HEK293 (cell line): ENCODE measurements at regions not wholly inside any gene's neighbourhood (a gene's known extent, or its start where the extent isn't known, plus 50 kb on each side); places are given as distances from the start of the nearest gene placed in this dataset.

Experiments
- CTCF ChIA-PET: fragments of 350-600 bp; formaldehyde crosslinking; extraction: SDS; loops from one replicate; lab custom pipeline; 2021; ENCODE audit warnings: antibody characterized with exemption; lab: Yijun Ruan, JAX
- POLR2A ChIA-PET: fragments of 300-600 bp; formaldehyde crosslinking; extraction: SDS; loops from one replicate; lab custom pipeline; 2020; ENCODE audit warnings: antibody characterized with exemption, inconsistent platforms; lab: Yijun Ruan, JAX
- H3K27ac ChIP-seq: fragments of 200-500 bp; sonication (Bioruptor generic); 2 replicates; pipeline ENCODE4 v1.5.1; 2014; ENCODE audit warnings: low read depth, low read length, control low read depth, inconsistent platforms; ENCODE audit errors: extremely low read depth
- H3K36me3 ChIP-seq, 2 experiments: fragments of 200-500 bp in 1 of 2; sonication (Bioruptor generic) in 1 of 2; 1 replicate in 1 of 2; 2 replicates in 1 of 2; pipeline ENCODE4 v1.5.1; 2014 to 2017; ENCODE audit warnings: inconsistent platforms in 2 of 2, low read length in 2 of 2; ENCODE audit not compliant: control insufficient read depth in 2 of 2, insufficient read depth in 1 of 2
- H3K4me1 ChIP-seq: fragments of 200-500 bp; sonication (Bioruptor generic); 2 replicates; pipeline ENCODE4 v1.5.1; 2014; ENCODE audit warnings: mild to moderate bottlenecking, low read length, inconsistent platforms; ENCODE audit not compliant: control insufficient read depth, insufficient read depth
- H3K4me3 ChIP-seq: 2 replicates; pipeline ENCODE4 v1.5.1; 2011; ENCODE audit warnings: low read depth, mild to moderate bottlenecking, control low read depth, low read length, moderate library complexity
- H3K9me3 ChIP-seq: fragments of 200-500 bp; sonication (Bioruptor generic); 2 replicates; pipeline ENCODE4 v1.5.1; 2014; ENCODE audit warnings: low read depth, low read length, inconsistent platforms; ENCODE audit not compliant: control insufficient read depth, insufficient read depth
- ATF2 ChIP-seq: fragments of 450-650 bp; formaldehyde crosslinking; IDR thresholded peaks from 2 replicates; pipeline ENCODE4 v1.5.1; 2016; ENCODE audit warnings: missing biosample characterization, missing genetic modification characterization, low read depth
- KLF10 ChIP-seq: fragments of 450-650 bp; IDR thresholded peaks from 2 replicates; pipeline ENCODE4 v1.5.1; 2018; ENCODE audit warnings: missing biosample characterization, mild to moderate bottlenecking, missing genetic modification characterization
- REPIN1 ChIP-seq: fragments of 450-650 bp; formaldehyde crosslinking; IDR thresholded peaks from 2 replicates; pipeline ENCODE4 v1.5.1; 2017; ENCODE audit warnings: missing biosample characterization, missing genetic modification characterization, low read depth
- SP7 ChIP-seq: fragments of 450-650 bp; formaldehyde crosslinking; IDR thresholded peaks from 2 replicates; pipeline ENCODE4 v1.5.1; 2016; ENCODE audit warnings: missing biosample characterization, missing genetic modification characterization
- WT1 ChIP-seq: fragments of 450-650 bp; formaldehyde crosslinking; IDR thresholded peaks from 2 replicates; pipeline ENCODE4 v1.5.1; 2016; ENCODE audit warnings: missing biosample characterization, missing genetic modification characterization
- ZBTB7A ChIP-seq: fragments of 450-650 bp; formaldehyde crosslinking; IDR thresholded peaks from 2 replicates; pipeline ENCODE4 v1.5.1; 2016; ENCODE audit warnings: low read depth, missing biosample characterization, missing genetic modification characterization
- ZFP41 ChIP-seq: fragments of 450-650 bp; formaldehyde crosslinking; IDR thresholded peaks from 2 replicates; pipeline ENCODE4 v1.5.1; 2016; ENCODE audit warnings: missing biosample characterization, missing genetic modification characterization, borderline replicate concordance
- ZNF155 ChIP-seq: fragments of 450-650 bp; formaldehyde crosslinking; IDR thresholded peaks from 2 replicates; pipeline ENCODE4 v1.5.1; 2016; ENCODE audit warnings: missing biosample characterization, missing genetic modification characterization
- ZNF239 ChIP-seq: fragments of 450-650 bp; formaldehyde crosslinking; IDR thresholded peaks from 2 replicates; pipeline ENCODE4 v1.5.1; 2016; ENCODE audit warnings: missing biosample characterization, missing genetic modification characterization
- ZNF274 ChIP-seq, 2 experiments: fragments of 200-500 bp in 1 of 2; fragments of 450-650 bp in 1 of 2; sonication (Bioruptor generic) in 1 of 2; formaldehyde crosslinking in 1 of 2; IDR thresholded peaks; 2 replicates each; pipeline versions ENCODE4 v1.5.1 to v1.6.1; 2014 to 2016; ENCODE audit warnings: borderline replicate concordance in 1 of 2, inconsistent platforms in 1 of 2, low read length in 1 of 2, missing biosample characterization in 1 of 2, missing genetic modification characterization in 1 of 2
- ZNF324 ChIP-seq: fragments of 450-650 bp; formaldehyde crosslinking; IDR thresholded peaks from 2 replicates; pipeline ENCODE4 v1.5.1; 2016; ENCODE audit warnings: missing biosample characterization, missing genetic modification characterization
- ZNF394 ChIP-seq: fragments of 450-650 bp; formaldehyde crosslinking; IDR thresholded peaks from 2 replicates; pipeline ENCODE4 v1.5.1; 2016; ENCODE audit warnings: missing biosample characterization, missing genetic modification characterization, mild to moderate bottlenecking, moderate library complexity, borderline replicate concordance
- ZNF423 ChIP-seq: fragments of 450-650 bp; formaldehyde crosslinking; IDR thresholded peaks from 2 replicates; pipeline ENCODE4 v1.5.1; 2016; ENCODE audit warnings: missing biosample characterization, missing genetic modification characterization
- ZNF473 ChIP-seq: fragments of 450-650 bp; formaldehyde crosslinking; IDR thresholded peaks from 2 replicates; pipeline ENCODE4 v1.5.1; 2017; ENCODE audit warnings: missing biosample characterization, missing genetic modification characterization
- ZNF513 ChIP-seq: fragments of 450-650 bp; IDR thresholded peaks from 2 replicates; pipeline ENCODE4 v1.5.1; 2018; ENCODE audit warnings: missing biosample characterization, missing genetic modification characterization
- ZNF529 ChIP-seq: fragments of 450-650 bp; formaldehyde crosslinking; IDR thresholded peaks from 2 replicates; pipeline ENCODE4 v1.5.1; 2017; ENCODE audit warnings: missing genetic modification characterization, missing biosample characterization; ENCODE audit not compliant: insufficient replicate concordance
- ZNF548 ChIP-seq: fragments of 450-650 bp; formaldehyde crosslinking; IDR thresholded peaks from 2 replicates; pipeline ENCODE4 v1.5.1; 2016; ENCODE audit warnings: missing biosample characterization, missing genetic modification characterization
- ZNF580 ChIP-seq: fragments of 450-650 bp; formaldehyde crosslinking; IDR thresholded peaks from 2 replicates; pipeline ENCODE4 v1.5.1; 2016; ENCODE audit warnings: missing biosample characterization, missing genetic modification characterization
- ZNF596 ChIP-seq: fragments of 450-650 bp; IDR thresholded peaks from 2 replicates; pipeline ENCODE4 v1.5.0; 2018; ENCODE audit warnings: missing biosample characterization, mild to moderate bottlenecking, missing genetic modification characterization, moderate library complexity
- ZNF623 ChIP-seq: fragments of 450-650 bp; formaldehyde crosslinking; IDR thresholded peaks from 2 replicates; pipeline ENCODE4 v1.5.1; 2016; ENCODE audit warnings: missing biosample characterization, missing genetic modification characterization
- ZNF704 ChIP-seq: fragments of 450-650 bp; formaldehyde crosslinking; IDR thresholded peaks from 2 replicates; pipeline ENCODE4 v1.5.1; 2016; ENCODE audit warnings: missing biosample characterization, missing genetic modification characterization
- ZNF707 ChIP-seq: fragments of 450-650 bp; formaldehyde crosslinking; IDR thresholded peaks from 2 replicates; pipeline ENCODE4 v1.5.1; 2016; ENCODE audit warnings: missing biosample characterization, missing genetic modification characterization
- ZNF768 ChIP-seq: fragments of 450-650 bp; formaldehyde crosslinking; IDR thresholded peaks from 2 replicates; pipeline ENCODE4 v1.5.1; 2018; ENCODE audit warnings: missing biosample characterization, mild to moderate bottlenecking, missing genetic modification characterization

- TF ChIP-seq ZNF513 (tag by site-specific recombination) (no peak), ZNF324 (tag by site-specific recombination) (no peak), ZNF529 (no peak), ZNF580 (tag by site-specific recombination) (no peak), ZNF707 (tag by site-specific recombination) (no peak), ZNF155 (no peak), KLF10 (tag by site-specific recombination) (no peak), ZNF704 (no peak)
Measured at GRCh38 chr4:177237291-177237690, 72.4 kb upstream of the NEIL3 start (continued).

- Histone ChIP-seq H3K36me3 (no peaks in the 10 kb centered on the region), H3K4me1 (no peaks in the 10 kb centered on the region), H3K4me3 (no peak overlapping the region), H3K9me3 (no peaks in the 10 kb centered on the region), H3K27ac (no peak overlapping the region)
- ChIA-PET POLR2A (no interaction called here), CTCF (interaction anchor here (0.6 to 1.3 kb wide), 2 partner anchors 9 to 859 kb away, joined by 4 to 6 read pairs; no protein-coding TSS in a partner anchor)
- TF ChIP-seq SP7 (tag by site-specific recombination) (no peak), ZNF548 (tag by site-specific recombination) (no peak), ZNF768 (tag by site-specific recombination) (no peak), REPIN1 (tag by site-specific recombination) (no peak), ZFP41 (tag by site-specific recombination) (no peak), ZNF623 (tag by site-specific recombination) (no peak), ZNF239 (tag by site-specific recombination) (no peak), ATF2 (tag by site-specific recombination) (no peak), ZNF394 (no peak), ZNF473 (tag by site-specific recombination) (no peak), WT1 (no peak), ZBTB7A (tag by site-specific recombination) (no peak), ZNF596 (tag by site-specific recombination) (no peak), ZNF423 (tag by site-specific recombination) (no peak), ZNF274 (IDR thresholded peaks at IDR 0.05; ENCODE audit: low read length) (no peak), ZNF274 (tag by site-specific recombination; IDR thresholded peaks at IDR 0.05; ENCODE audit: borderline replicate concordance) (no peak)
Measured at GRCh38 chr4:177239477-177239876, 70.2 kb upstream of the NEIL3 start.
